Esophagus muscularis mucosa (tissue), 4 donors: ENCODE measurements at regions not wholly inside any gene's neighbourhood (a gene's known extent, or its start where the extent isn't known, plus 50 kb on each side); places are given as distances from the start of the nearest gene placed in this dataset.

Source experiments
- DNase-seq: peaks from one replicate; pipeline ENCODE4 v3.0.0-alpha.2; 2017; ENCODE audit errors: extremely low spot score
- H3K27ac ChIP-seq, 4 donors: fragments of 200-600 bp; sonication (generic); replicated peaks in 1 of 4; 1 replicate in 3 of 4; 2 replicates in 1 of 4; pipeline ENCODE4 v1.5.1; 2016 to 2019; ENCODE audit warnings: mild to moderate bottlenecking in 1 of 4
- H3K27me3 ChIP-seq, 4 donors: fragments of 200-600 bp; sonication (generic); one replicate each; pipeline versions ENCODE4 v1.5.1 to v1.6.0; 2016 to 2019
- H3K36me3 ChIP-seq, 4 donors: fragments of 200-600 bp; sonication (generic); one replicate each; pipeline ENCODE4 v1.5.1; 2016 to 2019
- H3K4me1 ChIP-seq, 4 donors: fragments of 200-600 bp; sonication (generic); one replicate each; pipeline ENCODE4 v1.5.1; 2016 to 2019
- H3K4me3 ChIP-seq, 4 donors: fragments of 200-600 bp; sonication (generic); 1 replicate in 2 of 4; 2 replicates in 2 of 4; pipeline ENCODE4 v1.5.1; 2016 to 2019; ENCODE audit warnings: mild to moderate bottlenecking in 4 of 4, moderate library complexity in 1 of 4
- H3K9me3 ChIP-seq, 4 donors: fragments of 200-600 bp; sonication (generic); 1 replicate in 3 of 4; 2 replicates in 1 of 4; pipeline ENCODE4 v1.5.1; 2016 to 2019
- CTCF ChIP-seq, 3 experiments: fragments of 200-600 bp in 2 of 3; fragments of 450-650 bp in 1 of 3; sonication (generic) in 2 of 3; IDR thresholded peaks; one replicate each; pipeline ENCODE4 v1.5.1; 2017 to 2019; ENCODE audit warnings: antibody characterized with exemption in 3 of 3, mild to moderate bottlenecking in 2 of 3, moderate library complexity in 1 of 3
- EP300 ChIP-seq: sonication (generic); formaldehyde crosslinking; IDR thresholded peaks from one replicate; pipeline ENCODE4 v1.6.1; 2017; ENCODE audit warnings: antibody characterized with exemption
- POLR2A ChIP-seq: fragments of 450-650 bp; IDR thresholded peaks from one replicate; pipeline ENCODE4 v1.6.1; 2017; ENCODE audit warnings: antibody characterized with exemption, moderate library complexity, mild to moderate bottlenecking, low read depth
- POLR2AphosphoS5 ChIP-seq, 2 donors: sonication (generic); formaldehyde crosslinking; IDR thresholded peaks; one replicate each; pipeline ENCODE4 v1.6.1; 2017; ENCODE audit warnings: antibody characterized with exemption in 2 of 2
- whole genome bisulfite sequencing: methylation state at CpG from one replicate; pipeline ENCODE4 v1.1.5; 2018; 5-methylcytosine and 5-hydroxymethylcytosine counted together
- intact Hi-C: fragments of 100-400 bp; cut with DNase I; formaldehyde crosslinking; loops from one replicate; pipeline ENCODE4 v1.15.1; 2023

GRCh38 chr14:39762576-39763401, 330.6 kb upstream of the FBXO33 start:
- H3K36me3 ChIP-seq, result no peaks in the 10 kb centered on the region
- WGBS, result 55% methylated on average over 16 of the region's 16 CpGs
- no peaks in the 10 kb centered on the region for H3K27me3 ChIP-seq
- TF ChIP-seq EP300 (no peak), CTCF (IDR thresholded peaks at IDR 0.05) (no peak)
- no peak overlapping the region for H3K4me3 ChIP-seq
- no peaks in the 10 kb centered on the region for H3K9me3 ChIP-seq
- no peaks in the 10 kb centered on the region for H3K4me1 ChIP-seq
- no peak for DNase-seq
- intact Hi-C loops, result no loop called here
- no peak overlapping the region for H3K27ac ChIP-seq

DNA sequence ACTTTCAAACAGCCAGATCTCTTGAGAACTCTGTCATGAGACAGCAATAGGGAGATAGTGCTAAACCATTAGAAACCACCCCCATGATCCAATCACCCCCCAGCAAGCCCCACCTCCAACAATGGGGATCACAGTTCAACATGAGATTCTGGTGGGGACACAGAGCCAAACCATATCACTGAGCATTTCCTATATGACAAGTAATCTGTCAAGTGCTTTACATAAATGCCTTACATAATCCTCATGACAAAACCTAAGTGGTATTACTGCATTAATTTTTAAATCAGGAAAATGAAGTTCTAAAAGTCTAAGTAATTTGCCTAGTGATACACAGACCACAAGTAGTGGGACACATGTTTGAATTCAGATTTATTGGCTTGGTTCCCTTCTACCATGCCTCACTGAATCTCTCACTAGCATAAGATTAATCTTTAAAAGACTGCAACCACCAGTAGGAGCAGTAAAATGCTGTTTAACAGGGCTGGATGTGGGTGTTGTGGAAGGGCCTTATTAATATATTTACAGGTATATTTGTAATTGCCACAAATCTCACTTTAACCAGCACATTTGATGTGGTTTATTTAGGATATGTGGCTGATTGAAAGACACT, 323.1 kb upstream of the FBXO33 start:
- intact Hi-C loops, result no loop called here
- Histone ChIP-seq H3K27me3 (no peaks in the 10 kb centered on the region), H3K9me3 (no peaks in the 10 kb centered on the region), H3K4me1 (no peaks in the 10 kb centered on the region), H3K4me3 (no peak overlapping the region), H3K27ac (no peak overlapping the region), H3K36me3 (no peaks in the 10 kb centered on the region)
- no peak for TF ChIP-seq EP300
- DNase-seq, result no peak

- Histone ChIP-seq H3K36me3 (no peaks in the 10 kb centered on the region), H3K9me3 (peaks cover 0 to 4% (median 0%) of the 10 kb centered on the region in 4 donors), H3K27me3 (no peaks in the 10 kb centered on the region), H3K4me3 (no peak overlapping the region), H3K27ac (no peak overlapping the region), H3K4me1 (no peaks in the 10 kb centered on the region)
- intact Hi-C loops, result no loop called here
- TF ChIP-seq POLR2AphosphoS5 (IDR thresholded peaks at IDR 0.05), result no peak
- TF ChIP-seq POLR2A, result no peak
- TF ChIP-seq EP300, result no peak
- no peak for TF ChIP-seq CTCF (IDR thresholded peaks at IDR 0.05)
- no peak for DNase-seq
Observed at GRCh38 chr14:39740454-39740853, 308.2 kb upstream of the FBXO33 start.

DNA sequence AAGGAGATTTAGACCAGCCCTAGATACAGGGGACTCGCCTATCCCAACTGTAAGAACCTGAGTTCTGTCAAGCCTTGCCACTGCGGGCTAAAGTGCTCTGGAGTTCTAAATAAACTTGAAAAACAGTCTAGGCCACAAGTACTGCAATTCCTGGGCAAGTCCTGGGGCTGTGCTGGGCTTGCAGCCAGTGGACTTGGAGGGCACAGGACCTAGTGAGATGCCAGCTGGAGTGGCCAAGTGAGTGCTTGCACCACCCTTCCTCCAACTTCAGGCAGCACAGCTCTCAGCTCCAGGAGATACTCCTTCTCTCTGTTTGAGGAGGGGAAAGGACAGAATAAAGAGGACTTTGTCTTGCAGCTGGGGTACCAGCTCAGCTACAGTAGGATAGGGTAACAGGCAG, 307.6 kb upstream of the FBXO33 start:
- no peaks in the 10 kb centered on the region for H3K36me3 ChIP-seq
- no peaks in the 10 kb centered on the region for H3K4me1 ChIP-seq
- 94% methylated on average over 2 of the region's 2 CpGs for WGBS
- no peak overlapping the region for H3K4me3 ChIP-seq
- DNase-seq, result no peak
- intact Hi-C loops, result no loop called here
- no peak overlapping the region for H3K27ac ChIP-seq
- no peak for TF ChIP-seq EP300
- no peak for TF ChIP-seq CTCF (IDR thresholded peaks at IDR 0.05)
- no peak for TF ChIP-seq POLR2AphosphoS5 (IDR thresholded peaks at IDR 0.05)
- no peaks in the 10 kb centered on the region for H3K27me3 ChIP-seq
- H3K9me3 ChIP-seq, result peaks cover 0 to 4% (median 0%) of the 10 kb centered on the region in 4 donors

GRCh38 chr14:39734306-39734705, 302.1 kb upstream of the FBXO33 start:
- no peaks in the 10 kb centered on the region for H3K27me3 ChIP-seq
- no peaks in the 10 kb centered on the region for H3K4me1 ChIP-seq
- no peak overlapping the region for H3K27ac ChIP-seq
- intact Hi-C loops, result no loop called here
- no peak for DNase-seq
- peaks cover 0 to 5% (median 2%) of the 10 kb centered on the region in 4 donors for H3K9me3 ChIP-seq
- no peaks in the 10 kb centered on the region for H3K36me3 ChIP-seq
- TF ChIP-seq EP300, result no peak
- no peak for TF ChIP-seq POLR2A
- no peak for TF ChIP-seq CTCF (IDR thresholded peaks at IDR 0.05)
- TF ChIP-seq POLR2AphosphoS5 (IDR thresholded peaks at IDR 0.05), result no peak
- H3K4me3 ChIP-seq, result no peak overlapping the region
